ENCODE measurements at regions not wholly inside any gene's neighbourhood (a gene's known extent, or its start where the extent isn't known, plus 50 kb on each side); places are given as distances from the start of the nearest gene placed in this dataset.

DNA sequence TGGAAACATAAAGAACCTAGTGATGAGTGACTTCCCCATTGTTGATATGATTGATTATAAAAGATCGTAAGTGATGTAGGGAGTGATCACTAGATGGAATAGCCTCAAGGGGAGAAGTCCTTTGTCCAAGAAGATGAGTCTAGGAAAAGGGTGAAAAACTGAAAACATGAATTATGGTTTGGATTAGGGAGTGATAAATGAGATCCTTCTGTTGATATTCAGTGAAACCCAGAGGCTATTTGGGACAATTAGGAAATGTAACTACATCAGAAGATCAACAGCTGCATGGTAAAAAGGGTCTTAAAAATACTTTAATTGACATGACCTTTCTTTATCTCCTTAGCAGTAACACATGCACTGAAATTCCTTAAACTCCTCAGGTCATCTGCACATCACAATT lies 124.0 kb upstream of the UNC5C start:
- no peak for DNase-seq (ENCODE audit: low read depth)

- no peak for DNase-seq (ENCODE audit: low read depth)
Observed at GRCh38 chr4:95660719-95661118, 111.9 kb upstream of the UNC5C start.

- no peak for DNase-seq (ENCODE audit: low read depth)
Observed at GRCh38 chr4:95651891-95652290, 103.1 kb upstream of the UNC5C start.

DNA sequence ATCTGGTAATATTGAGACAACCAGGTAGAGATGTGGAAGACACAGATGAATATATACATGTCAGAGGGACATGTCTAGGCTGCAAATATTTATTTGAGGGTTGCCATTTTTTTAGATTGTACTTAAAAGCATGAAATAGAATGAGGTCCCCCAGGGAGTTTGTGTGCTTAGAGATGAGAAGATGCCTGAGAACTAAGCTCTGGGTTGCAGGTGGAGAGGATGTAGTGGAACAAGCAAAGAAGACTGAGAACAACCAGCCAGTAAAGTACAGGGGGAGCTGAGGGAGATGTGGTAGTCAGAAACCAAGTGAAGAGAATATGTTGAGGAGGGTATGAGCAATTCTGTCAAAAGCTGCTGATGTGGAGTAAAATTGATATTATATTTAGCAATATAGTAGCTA lies 95.6 kb upstream of the UNC5C start:
- no peak for DNase-seq (ENCODE audit: low read depth)

GRCh38 chr4:95643627-95644026 lies 94.9 kb upstream of the UNC5C start:
- DNase-seq (ENCODE audit: low read depth), result no peak

DNA sequence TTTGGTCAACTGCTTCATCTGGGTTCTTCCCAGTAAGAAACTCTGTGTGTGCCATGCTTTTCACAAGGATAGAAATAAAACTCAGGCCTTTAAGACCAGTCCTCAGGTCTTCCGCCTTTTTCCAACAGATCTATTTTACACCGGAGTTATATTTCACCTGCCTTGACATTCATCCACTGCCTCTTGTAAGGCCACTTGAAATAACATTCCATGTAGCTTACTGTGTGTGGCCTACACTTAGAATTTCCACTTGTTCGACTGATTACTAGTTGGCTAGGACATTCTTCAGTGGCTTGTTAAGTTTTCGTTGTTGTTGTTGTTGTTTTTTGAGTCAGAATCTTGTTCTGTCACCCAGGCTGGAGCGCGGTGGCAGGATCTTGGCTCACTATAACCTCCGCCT lies 92.8 kb upstream of the UNC5C start:
- DNase-seq (ENCODE audit: low read depth), result no peak

GRCh38 chr4:95640311-95640710 lies 91.5 kb upstream of the UNC5C start:
- DNase-seq (ENCODE audit: low read depth), result no peak

- no peak for DNase-seq (ENCODE audit: low read depth)
Observed at GRCh38 chr4:95638920-95639501, 90.2 kb upstream of the UNC5C start.

DNA sequence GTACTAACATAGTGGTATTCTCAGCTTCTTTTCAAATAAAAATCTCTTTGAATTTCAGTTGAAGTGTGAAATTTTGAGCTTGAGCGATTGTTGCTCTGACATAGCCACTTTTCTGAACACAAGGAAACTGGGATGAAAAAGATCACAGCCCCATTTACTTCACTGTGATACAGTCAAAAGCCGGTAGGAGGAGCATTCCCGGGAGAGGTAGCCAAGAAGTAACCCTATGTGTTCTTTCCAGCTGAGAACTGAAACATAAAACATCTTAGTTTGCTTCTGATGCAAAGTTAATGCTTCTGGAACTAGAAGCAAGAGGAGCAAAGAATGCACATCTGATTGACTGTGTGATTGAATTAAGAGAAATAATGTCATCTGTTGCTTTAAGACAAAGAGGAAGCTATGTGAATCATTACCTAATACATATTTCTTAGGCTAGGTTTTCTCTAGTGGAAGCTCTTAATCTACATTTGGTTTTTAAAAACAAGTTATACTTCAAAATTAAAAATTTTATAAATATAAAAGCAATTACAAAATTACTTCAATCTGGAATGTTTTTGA lies 88.3 kb upstream of the UNC5C start:
- DNase-seq (ENCODE audit: low read depth), result no peak

- DNase-seq (ENCODE audit: low read depth), result no peak
Observed at GRCh38 chr4:95636061-95636460, 87.3 kb upstream of the UNC5C start.

- no peak for DNase-seq (ENCODE audit: low read depth)
Observed at GRCh38 chr4:95627709-95628108, 78.9 kb upstream of the UNC5C start.

GRCh38 chr4:95627024-95627605 lies 78.3 kb upstream of the UNC5C start:
- no peak for DNase-seq (ENCODE audit: low read depth)

- DNase-seq (ENCODE audit: low read depth), result no peak
Observed at GRCh38 chr4:95625020-95625419, 76.2 kb upstream of the UNC5C start.

DNA sequence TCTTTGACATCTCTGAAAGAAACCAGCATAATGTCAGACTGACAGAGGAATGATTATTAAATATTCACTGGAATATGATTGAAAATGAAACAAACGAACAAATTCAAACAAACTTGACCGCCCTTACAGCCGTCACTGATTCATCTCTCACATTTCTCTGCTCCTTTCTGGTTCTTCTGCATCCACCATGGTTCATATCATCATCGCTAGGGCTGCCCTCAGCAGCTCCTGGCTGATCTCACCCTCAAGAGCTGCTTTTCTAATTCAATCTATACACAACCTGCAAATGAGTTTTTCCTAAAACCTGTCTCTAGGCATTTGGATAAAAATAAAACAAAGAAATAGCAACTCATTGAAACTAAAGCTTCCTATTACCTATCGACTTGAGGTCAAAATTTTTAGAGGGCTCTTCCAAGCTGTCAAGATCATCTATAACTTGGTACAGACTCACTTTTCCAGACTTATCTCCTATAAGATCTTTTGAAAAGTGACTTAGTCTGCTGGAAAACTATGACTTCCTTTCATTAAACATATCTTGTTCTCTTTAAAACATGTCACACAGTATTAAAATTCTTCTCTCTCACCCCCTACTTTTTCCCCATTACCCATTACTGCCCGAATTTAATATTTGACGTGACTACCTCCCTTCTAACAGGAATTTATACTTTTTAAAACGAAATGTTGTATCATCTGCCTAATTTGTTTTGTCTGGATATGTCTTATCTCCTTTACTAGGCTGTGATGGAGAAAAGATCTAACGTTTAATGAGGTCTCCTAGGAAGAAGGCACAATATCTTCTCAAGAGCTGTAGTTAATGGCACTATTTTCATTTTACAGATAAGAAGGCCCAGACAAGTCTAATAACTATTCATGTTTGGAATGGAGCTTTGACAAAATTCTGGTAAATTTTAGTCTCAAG lies 71.0 kb upstream of the UNC5C start:
- DNase-seq (ENCODE audit: low read depth), result no peak

DNA sequence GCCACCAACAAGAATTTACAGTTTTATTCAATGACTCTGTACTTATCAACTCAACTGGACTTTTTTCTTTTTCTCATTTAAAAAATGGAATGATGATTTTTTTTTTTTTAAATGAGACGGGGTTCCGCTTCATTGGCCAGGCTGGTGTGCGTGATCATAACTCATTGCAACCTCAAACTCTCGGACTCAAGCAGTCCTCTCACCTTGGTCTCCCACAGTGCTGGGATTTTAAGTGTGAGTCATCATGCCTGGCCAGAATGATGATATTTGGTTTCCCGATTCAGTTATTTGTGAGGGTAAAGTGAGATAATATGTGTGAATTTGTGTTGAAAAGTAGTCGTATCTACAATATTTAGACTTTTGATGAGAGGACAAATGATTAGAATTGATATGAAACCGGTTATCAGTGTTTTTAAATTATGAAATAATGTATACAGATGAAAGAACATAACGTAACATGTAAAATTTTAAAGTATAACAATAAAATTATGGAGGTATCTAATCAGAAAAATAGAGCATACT lies 66.0 kb upstream of the UNC5C start:
- DNase-seq (ENCODE audit: low read depth), result no peak

- no peak for DNase-seq (ENCODE audit: low read depth)
Observed at GRCh38 chr4:95610061-95610569, 61.3 kb upstream of the UNC5C start.

- DNase-seq (ENCODE audit: low read depth), result no peak
Observed at GRCh38 chr4:95606739-95607138, 58.0 kb upstream of the UNC5C start.

DNA sequence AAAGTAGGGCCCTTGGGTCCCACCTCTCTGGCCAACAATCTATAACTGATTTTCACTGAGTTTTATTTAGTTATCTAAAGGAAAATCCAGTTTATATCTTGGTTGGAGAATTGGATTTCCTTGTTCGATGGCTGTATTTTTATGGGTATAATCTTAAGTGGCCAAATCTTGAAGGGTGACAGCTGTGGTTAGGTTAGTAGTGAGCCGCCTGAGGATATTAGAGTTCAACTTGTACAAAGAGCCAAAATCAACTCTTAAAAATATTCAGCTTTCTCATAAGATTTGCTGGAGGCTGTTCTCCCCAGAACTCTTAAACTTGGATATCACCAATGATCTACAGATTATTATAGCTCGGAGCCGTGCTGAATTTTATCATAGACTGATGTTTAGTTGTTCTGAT lies 54.6 kb upstream of the UNC5C start:
- no peak for DNase-seq (ENCODE audit: low read depth)

DNA sequence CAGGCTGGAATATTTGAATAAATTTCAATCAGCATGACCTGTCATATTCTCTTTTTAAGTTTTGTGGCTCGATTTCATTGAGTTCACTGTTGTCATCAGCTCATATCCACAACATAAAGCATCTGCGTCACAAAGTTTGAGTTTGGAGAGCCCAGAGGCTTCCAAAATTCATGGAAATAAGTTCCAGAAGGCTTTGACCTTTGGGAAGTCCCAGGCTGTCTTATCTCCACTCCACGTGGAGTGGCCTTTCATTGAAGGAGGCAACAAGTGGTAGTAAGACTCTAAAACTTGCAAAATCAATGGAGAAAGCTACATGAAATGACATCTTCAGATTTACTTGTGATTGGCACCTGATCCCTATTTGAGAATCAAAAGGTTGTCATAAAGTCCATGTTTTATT lies 54.1 kb upstream of the UNC5C start:
- no peak for DNase-seq (ENCODE audit: low read depth)

DNA sequence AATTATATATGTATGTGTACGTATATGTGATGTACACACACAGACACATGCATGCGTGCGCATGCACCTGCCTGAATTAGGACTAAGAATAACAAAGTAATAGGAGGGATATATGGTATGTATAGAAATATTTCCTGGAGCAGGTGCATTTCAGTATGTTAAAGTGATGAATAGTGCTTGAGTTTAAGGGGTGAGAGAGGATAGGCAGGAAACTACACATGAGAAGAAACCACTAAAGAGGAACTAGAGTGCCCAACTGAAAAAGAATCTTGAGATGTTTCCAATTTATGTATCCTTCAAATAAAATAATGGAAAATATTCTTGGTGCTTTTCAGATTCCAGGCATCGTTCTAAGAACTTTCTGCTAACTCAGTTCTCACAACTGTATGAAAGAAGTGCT lies 52.6 kb upstream of the UNC5C start:
- no peak for DNase-seq (ENCODE audit: low read depth)

- no peak for DNase-seq (ENCODE audit: low read depth)
Observed at GRCh38 chr4:95599777-95600400, 51.1 kb upstream of the UNC5C start.
